ENCODE measurements at regions not wholly inside any gene's neighbourhood (a gene's known extent, or its start where the extent isn't known, plus 50 kb on each side); places are given as distances from the start of the nearest gene placed in this dataset.
"Not testable (repeated sequence)": the region's sequence is repeated elsewhere in the genome, so short reads cannot be mapped to it uniquely, and the experiment has no call there.

GRCh38 chr11:92087725-92088537 is 136.7 kb upstream of the FAT3 start:
- TF ChIP-seq POLR2A (IDR thresholded peaks at IDR 0.05), result no peak
- TF ChIP-seq CTCF (IDR thresholded peaks at IDR 0.05), result no peak
- TF ChIP-seq EP300 (IDR thresholded peaks at IDR 0.05), result no peak
- 50 to 71% (median 56%) methylated on average over 5 of the region's 5 CpGs for WGBS, 3 donors
- H3K27ac ChIP-seq, result no peak overlapping the region

DNA sequence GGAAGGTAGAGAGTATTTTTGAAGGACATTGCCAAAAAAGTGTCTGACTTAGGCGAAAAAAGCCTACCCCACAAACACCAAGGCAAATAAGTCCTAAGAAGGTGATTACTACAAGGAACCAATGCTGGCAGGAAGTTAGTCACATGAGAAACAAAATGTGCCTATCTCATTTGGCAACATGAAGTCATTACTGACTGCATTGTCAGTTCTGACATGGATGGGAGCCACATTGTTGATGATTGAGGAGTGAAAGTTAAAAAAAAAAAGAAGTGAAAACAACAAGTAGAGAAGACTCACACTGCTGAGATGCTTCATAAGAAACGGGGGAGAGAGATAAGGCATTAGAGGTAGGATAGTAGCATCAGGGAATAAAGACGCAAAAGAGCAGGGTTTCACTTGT is 141.5 kb upstream of the FAT3 start:
- Histone ChIP-seq H3K27me3 (no peaks in the 10 kb centered on the region), H3K4me1 (ENCODE audit: insufficient read depth) (no peaks in the 10 kb centered on the region), H3K4me3 (no peak overlapping the region), H3K27ac (no peak overlapping the region), H3K36me3 (no peaks in the 10 kb centered on the region), H3K9me3 (no peaks in the 10 kb centered on the region)
- intact Hi-C loops (cut with DNase I), result no loop called here
- TF ChIP-seq EP300 (IDR thresholded peaks at IDR 0.05) (no peak), POLR2A (IDR thresholded peaks at IDR 0.05) (no peak), CTCF (IDR thresholded peaks at IDR 0.05) (no peak)
- DNase-seq, result no peak
- WGBS, 3 donors, result 50 to 74% (median 57%) methylated on average over 3 of the region's 3 CpGs

More at GRCh38 chr11:92087725-92088537, 136.7 kb upstream of the FAT3 start:
- H3K4me3 ChIP-seq, result no peak overlapping the region
- intact Hi-C loops (cut with DNase I), result loop anchor here in 1 of 4 donors (5.0 kb wide), 1 partner anchor 881 kb away; no protein-coding TSS in a partner anchor
- H3K9me3 ChIP-seq, result no peaks in the 10 kb centered on the region
- no peaks in the 10 kb centered on the region for H3K36me3 ChIP-seq
- H3K4me1 ChIP-seq (ENCODE audit: insufficient read depth), result no peaks in the 10 kb centered on the region
- no peak for DNase-seq
- H3K27me3 ChIP-seq, result no peaks in the 10 kb centered on the region

DNA sequence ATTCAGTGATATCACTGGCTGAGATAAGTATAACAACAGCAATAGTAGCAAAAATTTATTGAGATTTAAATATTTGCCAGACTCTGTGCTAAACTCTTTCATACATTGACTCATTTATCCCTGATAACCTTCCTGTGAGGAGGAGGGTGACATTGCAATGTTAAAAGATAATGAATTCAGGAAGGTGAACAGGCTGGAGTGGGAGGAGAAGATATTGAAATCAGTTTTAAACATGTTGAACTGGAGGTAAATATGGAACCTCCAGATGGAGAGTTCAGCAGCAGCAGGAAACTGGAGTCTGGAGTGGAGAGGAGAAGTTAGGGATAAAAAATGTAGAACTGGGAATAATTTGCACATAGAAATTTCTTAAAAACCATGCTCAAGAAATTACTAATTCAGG is 142.0 kb upstream of the FAT3 start:
- H3K4me3 ChIP-seq, result no peak overlapping the region
- H3K36me3 ChIP-seq, result no peaks in the 10 kb centered on the region
- no peak overlapping the region for H3K27ac ChIP-seq
- no peaks in the 10 kb centered on the region for H3K27me3 ChIP-seq
- TF ChIP-seq CTCF (IDR thresholded peaks at IDR 0.05), result no peak
- TF ChIP-seq EP300 (IDR thresholded peaks at IDR 0.05), result no peak
- no peak for TF ChIP-seq POLR2A (IDR thresholded peaks at IDR 0.05)
- no peaks in the 10 kb centered on the region for H3K9me3 ChIP-seq
- no peaks in the 10 kb centered on the region for H3K4me1 ChIP-seq (ENCODE audit: insufficient read depth)
- no peak for DNase-seq
- intact Hi-C loops (cut with DNase I), result no loop called here

- DNase-seq; H3K4me3 ChIP-seq; H3K27me3 ChIP-seq; H3K9me3 ChIP-seq; intact Hi-C loops (cut with DNase I); H3K36me3 ChIP-seq; H3K4me1 ChIP-seq (ENCODE audit: insufficient read depth); H3K27ac ChIP-seq: not testable (repeated sequence)
- 77 to 97% (median 94%) methylated on average over 1 of the region's 1 CpG for WGBS, 3 donors
Observed at GRCh38 chr11:92074498-92074897, 150.1 kb upstream of the FAT3 start.

- H3K4me3 ChIP-seq, result no peak overlapping the region
- intact Hi-C loops (cut with DNase I), result no loop called here
- TF ChIP-seq EP300 (IDR thresholded peaks at IDR 0.05) (no peak), POLR2A (IDR thresholded peaks at IDR 0.05) (no peak), CTCF (IDR thresholded peaks at IDR 0.05) (no peak)
- DNase-seq, result no peak
- no peaks in the 10 kb centered on the region for H3K4me1 ChIP-seq (ENCODE audit: insufficient read depth)
- no peaks in the 10 kb centered on the region for H3K36me3 ChIP-seq
- H3K27me3 ChIP-seq, result no peaks in the 10 kb centered on the region
- no peaks in the 10 kb centered on the region for H3K9me3 ChIP-seq
- no peak overlapping the region for H3K27ac ChIP-seq
Observed at GRCh38 chr11:92071660-92072059, 153.0 kb upstream of the FAT3 start.

All from ovary (tissue), 7 donors.